SW480 (cell line): ENCODE measurements at regions not wholly inside any gene's neighbourhood (a gene's known extent, or its start where the extent isn't known, plus 50 kb on each side); places are given as distances from the start of the nearest gene placed in this dataset.
"Not testable (repeated sequence)": the region's sequence is repeated elsewhere in the genome, so short reads cannot be mapped to it uniquely, and the experiment has no call there.

Experiments
- DNase-seq: peaks from one replicate; pipeline ENCODE4 v3.0.0-alpha.2; 2016; ENCODE audit warnings: low spot score

DNA sequence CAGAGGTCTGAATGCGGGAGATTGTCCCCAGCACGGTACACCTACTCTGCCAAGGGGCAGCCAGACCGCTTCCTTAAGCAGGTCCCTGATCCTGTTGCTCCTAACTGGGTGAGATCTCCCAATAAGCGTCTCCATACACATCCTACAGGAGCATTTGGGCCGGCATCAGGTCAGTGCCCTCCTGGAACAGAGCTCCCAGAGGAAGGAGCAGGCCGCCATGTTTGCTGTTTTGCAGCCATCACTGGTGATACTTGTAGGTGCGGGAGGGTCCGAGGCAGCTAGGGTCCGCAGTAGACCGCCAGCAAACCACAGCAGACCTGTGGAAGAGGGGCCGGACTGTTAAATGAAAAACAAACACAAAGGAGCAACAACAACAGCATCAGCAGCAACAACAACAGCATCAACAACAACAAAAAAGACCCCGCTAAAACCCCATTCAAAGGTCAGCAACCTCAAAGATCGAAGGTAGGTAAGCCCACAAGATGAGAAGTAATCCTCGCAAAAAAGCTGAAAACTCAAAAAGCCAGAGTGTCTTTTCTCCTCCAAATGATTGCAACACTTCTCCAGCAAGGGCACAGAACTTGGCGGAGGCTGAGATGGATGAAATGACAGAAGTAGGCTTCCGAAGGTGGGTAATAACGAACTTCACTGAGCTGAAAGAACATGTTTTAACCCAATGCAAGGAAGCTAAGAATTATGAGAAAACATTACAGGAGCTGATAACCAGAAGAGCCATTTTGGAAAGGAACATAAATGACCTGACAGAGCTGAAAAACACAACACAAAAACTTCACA, 79.0 kb upstream of the CDH7 start:
- no peak for DNase-seq

DNA sequence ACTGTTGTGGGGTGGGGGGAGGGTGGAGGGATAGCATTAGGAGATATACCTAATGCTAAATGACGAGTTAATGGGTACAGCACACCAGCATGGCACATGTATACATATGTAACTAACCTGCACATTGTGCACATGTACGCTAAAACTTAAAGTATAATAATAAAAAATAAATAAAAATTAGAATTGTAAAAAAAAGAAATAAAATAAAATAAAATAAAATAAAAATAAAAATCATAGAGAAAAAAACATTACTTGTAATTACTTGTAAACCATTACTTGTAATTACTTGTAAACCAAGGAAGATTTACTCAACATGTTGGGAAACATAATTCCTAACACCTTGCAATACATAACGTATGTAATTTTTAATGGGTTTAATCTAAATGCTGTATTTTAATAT, 80.7 kb upstream of the CDH7 start:
- DNase-seq = not testable (repeated sequence)

DNA sequence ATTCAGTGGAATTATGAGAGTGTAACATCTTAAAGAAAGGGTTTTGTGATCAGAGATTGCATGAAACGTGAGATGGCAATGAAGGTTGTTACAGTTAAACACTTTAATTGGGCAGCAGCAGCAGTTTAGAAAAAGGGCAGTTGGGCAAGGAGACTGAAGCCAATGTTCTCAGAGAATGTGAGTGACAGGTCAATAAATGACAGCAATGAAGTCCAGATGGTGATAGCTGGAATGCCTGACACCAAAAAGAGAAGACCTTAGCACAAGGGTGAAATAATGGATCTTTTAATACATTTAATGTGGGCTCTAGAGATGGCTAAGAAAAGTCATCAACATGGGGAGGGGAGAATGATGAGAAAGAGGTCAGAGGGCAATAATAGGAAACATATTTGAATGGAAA, 89.4 kb upstream of the CDH7 start:
- DNase-seq = no peak

DNA sequence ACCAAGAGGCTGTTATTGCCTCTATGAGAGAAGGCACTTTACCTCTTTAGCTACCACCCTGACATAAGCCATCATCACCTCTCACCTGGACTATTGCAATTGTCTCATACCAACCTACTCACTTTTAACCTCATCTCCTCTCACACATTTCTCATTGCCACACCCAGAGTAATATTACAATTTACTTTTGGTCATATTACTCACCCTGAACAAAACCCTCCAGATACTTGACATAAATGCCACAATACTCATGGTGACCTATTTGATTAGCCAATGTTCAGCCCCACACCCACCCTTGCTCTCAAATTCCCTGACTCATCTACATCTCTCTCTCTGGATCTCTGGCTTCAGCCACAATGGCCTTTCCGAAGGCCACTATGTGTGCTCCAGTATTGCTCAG, 90.9 kb upstream of the CDH7 start:
- no peak for DNase-seq

DNA sequence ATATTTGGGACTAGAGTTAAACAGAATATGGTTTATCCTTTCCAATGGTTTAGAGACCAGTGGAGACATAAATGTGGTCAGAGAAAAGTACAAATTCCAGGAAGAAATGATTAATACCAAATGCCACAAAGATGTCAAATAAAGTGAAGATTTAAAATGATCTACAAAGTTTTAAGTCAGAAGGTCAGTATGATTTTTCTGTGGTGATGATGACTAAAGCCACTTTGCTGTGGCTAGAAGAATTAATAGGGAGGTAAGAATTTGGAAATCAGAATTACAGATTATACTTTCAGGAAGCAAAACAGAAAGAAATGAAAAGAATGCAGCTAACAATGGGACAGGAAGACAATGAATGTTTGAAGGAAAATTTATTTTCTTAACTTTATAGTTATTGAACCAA, 91.5 kb upstream of the CDH7 start:
- DNase-seq = no peak

DNA sequence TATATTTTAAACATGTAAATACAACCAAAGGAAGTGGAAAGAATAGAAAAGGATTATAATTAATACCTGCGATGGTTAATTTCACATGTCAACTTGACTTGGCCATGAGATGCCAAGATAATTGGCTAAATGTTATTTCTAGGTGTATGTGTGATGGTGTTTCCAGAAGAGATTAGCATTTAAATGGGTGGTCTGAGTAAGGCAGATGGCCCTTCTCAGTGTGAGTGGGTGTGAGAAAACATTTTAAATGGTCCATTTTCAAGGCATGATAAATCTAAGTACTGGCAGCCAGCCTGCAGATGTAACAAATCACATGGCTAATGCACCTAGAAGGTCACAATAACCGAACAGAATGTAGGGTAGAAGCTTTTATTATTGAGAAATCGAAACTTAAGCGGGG, 99.6 kb upstream of the CDH7 start:
- DNase-seq = no peak

DNA sequence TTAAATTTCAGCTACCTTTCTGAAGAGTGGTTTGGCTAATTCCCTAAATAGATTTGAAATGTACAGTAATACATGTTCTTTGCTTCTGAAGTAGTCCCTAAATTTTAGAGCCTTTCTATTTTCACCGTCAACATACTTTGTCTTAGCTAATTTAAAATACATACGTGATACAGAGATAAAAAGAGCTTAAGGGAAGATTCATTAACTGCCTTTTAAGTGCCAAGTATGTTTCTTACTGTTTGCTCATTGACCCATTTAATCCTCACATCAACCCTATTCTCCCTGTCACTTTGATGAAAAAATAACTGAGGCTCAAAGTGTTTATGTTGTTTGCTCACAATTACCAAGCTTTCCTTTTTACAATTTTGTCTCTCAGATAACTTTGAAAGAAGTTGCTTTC, 118.6 kb upstream of the CDH7 start:
- no peak for DNase-seq

DNA sequence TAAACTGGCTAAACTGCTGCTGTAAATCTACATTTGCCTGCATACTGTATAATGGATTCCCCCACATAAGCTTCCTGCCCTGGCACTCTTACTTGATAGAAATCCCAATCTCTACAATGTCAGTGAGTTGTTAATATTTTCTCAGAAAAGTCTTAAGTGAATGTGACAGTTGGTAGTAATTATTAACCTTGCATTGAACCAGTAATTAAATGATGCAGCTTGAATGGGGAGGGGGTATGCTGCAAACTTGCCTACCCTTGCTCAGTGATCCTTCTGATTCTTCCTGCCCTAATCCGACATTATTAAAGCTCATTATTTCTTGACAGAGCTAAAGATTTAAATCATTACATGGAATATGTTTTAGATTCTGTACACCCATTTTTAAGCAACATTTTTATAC, 119.0 kb upstream of the CDH7 start:
- no peak for DNase-seq

DNA sequence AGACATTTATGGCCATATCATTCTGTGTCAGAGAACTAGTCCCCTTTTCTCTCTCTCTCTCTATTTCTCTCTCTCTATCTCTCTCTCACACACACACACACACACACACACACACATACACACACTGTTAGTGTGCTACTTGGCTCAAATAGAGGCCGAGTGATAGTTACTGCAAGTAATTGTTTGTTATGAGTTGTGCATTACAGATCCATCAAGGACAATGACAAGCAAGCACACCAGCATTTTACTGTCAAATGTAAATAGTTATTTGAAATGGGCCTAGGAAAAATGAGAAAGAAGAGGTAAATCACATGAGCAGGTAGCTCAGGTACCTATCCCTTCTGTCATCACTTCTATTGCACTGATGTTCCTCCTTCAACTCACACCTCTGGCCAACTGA, 122.4 kb upstream of the CDH7 start:
- no peak for DNase-seq

DNA sequence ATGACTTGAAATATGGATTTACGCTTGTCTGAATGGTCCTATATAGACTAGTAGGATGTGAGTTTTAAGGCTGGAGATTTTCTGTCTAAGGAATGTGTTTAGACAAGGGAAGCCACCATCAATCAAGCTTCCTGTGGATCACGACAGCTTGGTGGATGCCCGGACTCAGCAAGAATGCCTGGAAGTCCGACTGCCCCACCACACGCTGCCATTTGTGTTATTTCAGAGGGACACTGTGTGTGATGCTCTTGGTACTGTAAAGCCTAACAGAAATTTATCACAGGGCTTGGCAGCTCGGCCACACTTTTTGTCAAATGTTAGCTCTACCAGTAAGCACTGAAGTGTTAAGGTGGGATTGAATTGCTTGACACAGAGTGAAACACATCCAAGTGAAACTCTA, 127.1 kb upstream of the CDH7 start:
- no peak for DNase-seq

DNA sequence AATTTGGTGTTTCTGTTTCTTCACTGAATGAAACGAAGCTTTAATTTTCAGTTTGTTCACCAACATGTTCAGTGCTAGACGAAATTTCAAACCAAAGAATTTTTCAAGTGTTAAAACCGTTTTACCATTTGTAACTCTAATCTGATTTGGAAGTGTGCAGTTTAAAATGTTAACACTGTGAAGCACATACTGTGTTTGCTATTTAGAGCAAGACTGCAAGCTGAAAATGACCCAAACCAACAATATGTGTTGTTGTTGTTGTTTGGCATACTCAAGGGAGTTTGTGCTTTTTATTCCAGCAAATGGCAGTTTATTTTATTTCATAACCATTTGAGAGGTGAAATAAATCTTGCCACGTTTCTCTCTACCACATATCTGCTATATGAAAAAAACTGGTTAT, 128.4 kb upstream of the CDH7 start:
- DNase-seq = no peak

DNA sequence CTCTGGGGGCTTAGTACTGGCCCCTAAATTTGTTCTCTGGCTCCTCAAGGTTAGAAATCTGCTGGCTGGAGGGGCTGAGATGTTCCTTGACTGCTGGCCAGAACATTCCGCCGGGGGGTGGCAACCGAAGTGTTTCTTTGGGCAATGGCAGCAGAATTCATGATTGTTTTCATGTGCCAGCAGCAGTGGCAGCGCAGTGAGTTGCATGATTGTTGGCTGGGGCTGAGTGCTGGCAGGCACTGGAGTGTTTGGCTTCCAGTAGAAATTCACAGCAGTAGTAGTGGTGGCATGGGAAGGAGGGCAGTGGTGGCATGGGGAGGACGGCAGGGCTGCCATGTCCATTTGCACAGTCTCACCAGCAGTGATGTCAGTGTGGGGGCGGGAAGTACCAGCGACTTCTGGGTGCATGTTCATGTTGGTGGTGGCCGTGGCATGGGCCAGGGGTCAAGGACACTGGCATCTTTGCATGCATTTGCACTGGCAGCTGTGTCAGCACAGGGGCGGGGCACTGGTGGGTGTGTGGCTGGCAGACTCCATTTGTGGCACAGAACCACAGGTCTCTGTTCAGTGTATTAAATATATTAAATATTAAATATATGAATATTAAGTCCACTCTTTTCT, 130.6 kb upstream of the CDH7 start:
- no peak for DNase-seq

DNA sequence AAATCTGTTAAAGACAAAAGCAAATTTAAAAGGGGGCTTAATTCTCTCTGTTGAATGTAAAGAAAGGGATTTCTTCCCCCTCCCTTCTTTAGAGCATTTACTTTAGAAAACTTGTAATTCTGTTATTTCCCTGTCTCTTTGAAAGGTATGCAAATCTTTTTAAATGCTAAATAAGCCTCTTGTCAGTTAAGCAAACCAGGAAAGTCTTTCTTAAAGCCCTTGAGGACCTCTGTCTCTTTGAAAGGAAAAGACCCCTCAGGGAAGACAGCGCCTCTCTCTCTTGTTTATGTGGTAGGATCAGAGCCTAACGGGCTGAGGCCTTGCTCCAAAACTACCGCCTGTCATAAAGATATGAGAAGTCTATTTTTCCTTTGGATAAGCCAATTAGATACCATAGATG, 139.9 kb upstream of the CDH7 start:
- no peak for DNase-seq

DNA sequence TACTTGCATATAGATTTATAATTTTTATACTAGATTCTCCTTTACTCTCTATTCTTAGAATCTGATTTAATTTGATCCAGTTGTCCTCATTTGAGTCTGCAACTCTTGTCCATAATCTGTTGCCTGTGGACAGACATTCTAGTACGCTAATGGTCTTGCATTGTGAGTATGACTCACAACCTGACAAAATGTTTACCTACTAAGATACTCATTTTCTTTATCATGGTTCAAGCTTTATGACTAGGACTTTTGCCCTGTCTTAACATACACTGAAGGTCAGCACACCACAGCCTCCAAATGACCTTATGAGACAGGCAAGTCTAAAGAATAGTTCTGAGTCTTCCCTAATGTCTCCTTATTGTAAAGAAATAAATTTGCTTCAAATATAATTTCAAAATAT, 142.3 kb upstream of the CDH7 start:
- DNase-seq = no peak

DNA sequence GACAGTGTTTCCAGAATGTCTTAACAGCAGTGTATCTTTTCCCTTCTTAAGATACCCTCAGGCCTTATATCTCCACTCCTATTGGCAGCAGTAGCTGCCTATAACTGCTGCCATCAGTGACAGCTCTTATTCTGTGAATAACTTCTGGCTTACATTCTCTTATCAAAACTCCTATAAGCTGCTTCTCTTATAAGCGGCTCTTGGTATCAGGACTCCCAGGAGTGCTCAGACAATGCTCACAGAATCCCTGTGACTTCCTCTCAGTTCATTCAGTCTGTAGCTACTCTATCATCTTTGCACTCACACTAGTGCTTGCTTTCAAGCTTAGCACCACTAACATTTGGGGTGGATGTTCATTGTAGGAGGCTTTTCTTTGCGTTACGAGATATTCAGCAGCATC, 143.7 kb upstream of the CDH7 start:
- no peak for DNase-seq

DNA sequence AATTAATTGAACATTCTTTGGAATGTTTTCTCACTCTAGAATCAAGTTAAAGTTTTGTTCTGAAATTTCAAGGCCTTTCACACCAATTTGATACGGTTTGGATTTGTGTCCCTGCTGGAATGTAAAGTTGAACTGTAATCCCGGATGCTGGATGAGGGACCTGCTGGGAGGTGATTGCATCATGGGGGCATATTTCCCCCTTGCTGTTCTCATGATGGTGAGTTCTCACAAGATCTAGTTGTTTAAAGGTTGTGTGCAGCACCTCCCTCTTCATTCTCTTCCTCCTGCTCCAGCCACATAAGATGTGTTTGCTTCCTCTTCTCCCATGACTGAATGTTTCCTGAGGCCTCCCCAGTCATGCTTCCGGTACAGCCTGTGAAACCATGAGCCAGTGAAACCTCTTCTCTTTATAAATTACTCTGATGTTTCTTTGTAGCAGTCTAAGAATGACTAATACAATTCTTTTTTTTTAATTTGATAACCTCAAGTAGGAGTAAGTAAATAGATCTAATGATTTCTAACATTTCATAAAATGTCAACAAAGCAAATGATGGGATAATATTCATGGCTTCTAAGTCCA, 144.2 kb upstream of the CDH7 start:
- no peak for DNase-seq

DNA sequence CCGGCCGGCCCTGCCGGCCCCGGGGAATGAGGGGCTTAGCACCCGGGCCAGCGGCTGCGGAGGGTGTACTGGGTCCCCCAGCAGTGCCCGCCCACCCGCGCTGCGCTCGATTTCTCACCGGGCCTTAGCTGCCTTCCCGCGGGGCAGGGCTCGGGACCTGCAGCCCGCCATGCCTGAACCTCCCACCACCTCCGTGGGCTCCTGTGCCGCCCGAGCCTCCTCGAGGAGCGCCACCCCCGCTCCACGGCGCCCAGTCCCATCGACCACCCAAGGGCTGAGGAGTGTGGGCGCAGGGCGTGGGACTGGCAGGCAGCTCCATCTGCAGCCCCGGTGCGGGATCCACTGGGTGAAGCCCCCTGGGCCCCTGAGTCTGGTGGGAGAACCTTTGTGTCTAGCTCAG, 145.5 kb upstream of the CDH7 start:
- DNase-seq = not testable (repeated sequence)

DNA sequence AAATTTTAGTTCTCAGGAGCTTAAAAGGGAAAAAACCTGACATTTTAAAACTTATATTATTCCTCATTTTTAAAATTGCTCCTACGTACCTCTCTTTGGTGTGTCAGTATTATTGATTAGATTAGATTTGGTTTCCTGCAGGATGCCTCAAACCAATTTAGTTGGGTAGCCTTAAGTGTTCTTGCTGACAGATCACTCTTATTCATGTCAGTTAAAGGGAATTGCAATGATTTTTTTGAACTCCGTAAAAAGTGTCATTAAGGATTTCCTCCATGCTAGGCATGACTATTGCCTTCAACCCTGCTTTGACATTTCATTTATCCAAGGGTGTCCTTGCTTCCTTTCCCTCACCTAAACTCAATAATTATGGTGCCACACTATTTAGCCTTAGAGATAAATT, 149.0 kb upstream of the CDH7 start:
- no peak for DNase-seq

DNA sequence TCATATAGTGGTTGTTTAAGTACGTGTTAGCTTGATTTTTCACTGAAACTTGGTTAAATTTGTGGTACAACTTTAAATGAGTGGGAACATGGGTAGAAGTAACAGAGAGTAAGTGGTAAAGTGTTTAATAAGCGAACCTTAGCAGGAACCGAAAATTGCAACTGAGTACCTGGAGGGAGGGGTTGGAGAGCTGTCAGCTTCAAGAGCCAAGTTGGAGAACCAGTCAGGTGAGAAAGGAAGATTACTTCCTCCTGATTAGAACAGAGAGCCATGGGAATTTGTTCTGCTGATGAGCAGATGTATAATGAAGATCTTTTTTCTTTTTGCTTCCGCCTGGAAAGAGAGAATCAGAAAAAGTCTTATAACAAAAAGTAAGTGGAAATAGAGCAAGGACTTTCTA, 158.4 kb upstream of the CDH7 start:
- DNase-seq = no peak

DNA sequence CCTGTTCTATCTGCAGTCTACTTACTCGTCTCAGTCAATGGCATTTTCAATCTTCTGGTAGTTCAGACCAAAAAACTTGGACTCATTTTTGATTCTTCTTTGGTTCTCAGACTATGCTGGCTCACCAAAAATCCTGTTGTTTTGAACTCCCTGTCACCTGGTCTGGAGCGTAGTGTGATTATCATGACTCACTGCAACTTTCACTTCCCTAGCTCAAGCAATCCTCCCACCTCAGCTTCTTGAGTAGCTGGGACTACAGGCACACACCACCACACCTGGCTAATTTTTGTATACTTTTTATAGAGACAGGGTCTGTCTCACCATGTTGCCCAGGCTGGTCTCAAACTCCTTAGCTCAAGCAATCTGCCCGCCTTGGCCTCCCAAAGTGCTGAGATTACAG, 163.3 kb upstream of the CDH7 start:
- DNase-seq = no peak

DNA sequence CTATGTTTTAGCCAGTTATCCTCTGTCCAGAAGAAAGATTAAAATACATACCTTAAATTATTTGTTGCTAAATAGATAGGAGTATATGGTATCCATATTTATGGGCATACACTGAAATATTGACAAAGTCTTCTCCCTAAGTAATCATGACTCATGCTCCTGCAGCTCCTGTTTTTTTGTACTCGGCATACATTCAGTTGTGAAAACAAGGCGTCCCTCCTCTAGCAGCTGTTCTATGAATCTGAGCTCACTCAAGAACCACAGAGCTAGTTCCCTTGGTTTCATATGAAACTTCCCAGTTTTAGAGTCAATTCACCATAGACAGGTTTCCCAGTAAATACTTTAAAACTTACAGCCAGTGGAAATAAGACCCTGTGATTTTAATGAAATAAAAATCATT, 168.7 kb upstream of the CDH7 start:
- not testable (repeated sequence) for DNase-seq

DNA sequence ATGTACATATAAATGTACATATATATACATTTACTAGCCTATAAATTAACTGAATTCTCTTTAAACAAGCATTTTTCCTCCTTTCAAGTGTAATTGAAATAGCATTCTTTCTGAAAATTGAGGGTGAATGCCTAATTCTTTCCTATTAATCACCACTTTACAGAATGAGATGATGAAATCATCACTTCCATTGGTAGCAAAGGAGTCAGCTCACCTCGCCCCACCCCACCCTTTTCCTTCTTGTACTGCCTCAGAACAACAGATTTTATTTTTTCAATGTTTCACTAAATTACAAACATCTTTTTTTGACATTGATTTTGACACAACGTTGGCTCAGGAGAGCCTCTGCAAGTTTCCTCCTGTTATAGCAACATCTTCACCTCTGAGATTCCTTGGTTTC, 181.9 kb upstream of the CDH7 start:
- DNase-seq = no peak

DNA sequence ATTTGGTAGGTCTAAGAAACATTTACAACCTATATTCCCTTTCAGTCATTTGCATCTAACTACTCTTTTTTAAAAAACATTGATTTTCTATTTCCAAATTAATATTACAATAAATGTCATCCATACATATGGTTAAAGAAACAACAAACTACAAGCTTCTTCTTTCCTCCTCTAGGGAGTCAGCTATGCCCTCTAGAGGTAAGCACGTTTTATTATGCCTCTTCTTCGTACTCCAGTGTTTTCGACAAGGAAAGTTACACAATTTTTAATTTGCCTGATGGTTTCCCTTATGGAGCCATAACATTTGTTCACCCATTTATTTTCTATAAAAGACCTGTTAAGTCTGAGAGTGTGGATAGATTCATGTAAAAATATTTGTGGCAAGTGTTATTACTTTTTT, 183.4 kb upstream of the CDH7 start:
- DNase-seq = no peak

DNA sequence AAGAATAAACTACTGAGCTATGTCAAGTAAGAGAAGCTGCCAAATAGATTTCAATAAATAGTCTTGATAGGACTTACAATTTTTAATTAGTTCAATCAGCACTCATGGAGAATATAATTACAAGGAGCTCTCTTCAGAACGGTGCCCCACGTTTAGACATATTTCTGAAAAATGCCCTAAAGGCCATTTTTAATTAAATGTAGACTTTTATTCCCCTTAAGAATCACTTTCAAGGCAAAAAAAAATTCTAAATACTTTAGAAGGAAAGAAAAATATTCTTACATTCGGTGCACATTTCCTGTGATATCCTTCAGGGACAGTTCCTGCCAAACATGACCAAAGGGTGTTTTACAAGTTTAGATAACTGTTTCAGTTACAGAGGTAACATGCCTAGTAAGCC, 202.5 kb upstream of the CDH7 start:
- DNase-seq = no peak
